ENCODE measurements at regions not wholly inside any gene's neighbourhood (a gene's known extent, or its start where the extent isn't known, plus 50 kb on each side); places are given as distances from the start of the nearest gene placed in this dataset.

- no peak for TF ChIP-seq POLR2AphosphoS5 (IDR thresholded peaks at IDR 0.05)
- TF ChIP-seq CTCF (IDR thresholded peaks at IDR 0.05) = no peak
- TF ChIP-seq POLR2A (IDR thresholded peaks at IDR 0.05) = no peak
Observed at GRCh38 chr1:233787599-233787998, 116.9 kb upstream of the SLC35F3 start.

Measured in suprapubic skin (tissue), 4 donors.